DMS53 (cell line): ENCODE measurements at regions not wholly inside any gene's neighbourhood (a gene's known extent, or its start where the extent isn't known, plus 50 kb on each side); places are given as distances from the start of the nearest gene placed in this dataset.
"Not testable (repeated sequence)": the region's sequence is repeated elsewhere in the genome, so short reads cannot be mapped to it uniquely, and the experiment has no call there.

ENCODE experiments used
- DNase-seq: peaks from one replicate; lab custom pipeline; 2025; lab: John Stamatoyannopoulos, UW

GRCh38 chr13:32828711-32829110 lies 187.5 kb upstream of the KL start:
- no peak for DNase-seq

DNA sequence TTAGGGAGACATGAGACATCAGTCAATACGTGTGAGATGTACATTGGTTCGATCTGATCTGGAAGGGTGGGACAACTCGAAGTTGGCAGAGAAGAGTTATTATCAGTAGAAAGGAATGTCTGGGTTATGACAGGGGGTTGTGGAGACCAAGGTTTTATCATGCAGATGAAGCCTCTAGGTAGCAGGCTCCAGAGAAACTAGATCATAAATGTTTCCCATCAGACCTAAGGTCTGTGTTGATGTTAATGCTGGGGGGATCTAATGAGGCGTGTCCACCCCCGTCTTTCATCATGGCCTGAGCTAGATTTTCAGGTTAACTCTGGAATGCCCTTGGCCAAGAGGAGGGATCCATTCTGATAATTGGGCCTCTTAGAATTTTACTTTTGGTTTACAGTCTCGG lies 187.0 kb upstream of the KL start:
- DNase-seq, result no peak

DNA sequence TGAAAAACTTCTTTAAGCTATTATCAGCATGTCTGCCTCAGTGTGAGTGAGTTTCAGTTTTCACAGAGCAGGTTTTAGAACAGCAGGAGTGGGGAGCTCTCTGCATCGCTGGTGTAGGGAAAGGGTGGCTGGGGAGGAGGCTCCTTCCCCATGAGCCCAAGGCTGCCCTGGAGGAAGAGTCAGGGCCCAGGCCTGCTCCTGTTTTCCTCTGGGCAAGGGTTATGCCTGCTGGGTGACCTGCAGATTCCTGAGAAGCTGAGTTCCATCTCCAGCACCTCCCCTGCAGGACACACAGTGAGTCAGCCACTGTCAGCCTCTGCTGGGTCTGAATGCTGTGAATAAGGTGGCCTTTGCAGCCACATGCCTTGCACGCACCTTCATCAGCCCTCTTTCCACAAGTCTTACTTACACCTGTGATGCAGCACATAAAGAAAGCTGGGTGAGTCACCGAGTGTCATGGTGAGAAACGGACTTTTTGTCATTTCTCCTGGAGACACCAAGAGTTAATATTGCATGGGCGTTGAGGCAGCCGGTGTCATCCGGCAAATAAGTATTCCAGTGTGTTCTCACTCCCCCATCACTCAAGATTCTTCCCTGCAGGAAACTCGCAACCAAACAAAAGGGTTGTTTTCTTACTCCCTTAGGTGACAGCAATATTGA lies 186.4 kb upstream of the KL start:
- no peak for DNase-seq

DNA sequence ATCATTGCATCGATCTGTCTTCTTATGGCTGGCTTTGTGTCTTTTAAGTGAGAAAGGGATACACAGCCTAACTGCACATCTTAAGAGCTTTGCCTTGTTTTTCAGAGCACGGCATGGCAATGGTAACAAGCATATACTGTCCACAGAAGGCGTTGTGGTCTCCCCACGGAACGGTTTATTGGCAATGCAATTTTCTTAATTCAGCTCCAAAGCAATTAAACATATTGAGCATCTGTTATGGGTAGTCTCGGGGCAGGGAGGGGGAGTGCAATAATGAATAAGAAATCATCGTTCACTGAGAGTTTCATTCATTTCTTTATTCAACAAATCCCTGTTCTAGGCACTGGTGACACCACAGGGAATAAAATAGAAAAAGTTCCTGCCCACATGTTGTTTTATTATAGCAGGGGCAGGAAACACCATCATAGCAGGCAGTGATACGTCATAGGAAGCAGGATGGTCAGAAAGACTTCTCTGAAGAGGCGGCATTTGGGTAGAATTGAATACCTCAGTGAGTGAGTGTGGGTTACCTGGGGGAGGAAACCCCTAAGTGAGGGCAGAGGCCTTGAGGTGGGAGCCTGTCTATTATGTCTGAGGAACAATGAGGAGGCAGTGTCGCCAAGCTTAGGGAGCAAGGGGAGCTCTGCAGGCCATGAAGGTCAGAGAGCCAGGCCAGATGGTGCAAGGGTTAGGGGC lies 185.7 kb upstream of the KL start:
- no peak for DNase-seq

DNA sequence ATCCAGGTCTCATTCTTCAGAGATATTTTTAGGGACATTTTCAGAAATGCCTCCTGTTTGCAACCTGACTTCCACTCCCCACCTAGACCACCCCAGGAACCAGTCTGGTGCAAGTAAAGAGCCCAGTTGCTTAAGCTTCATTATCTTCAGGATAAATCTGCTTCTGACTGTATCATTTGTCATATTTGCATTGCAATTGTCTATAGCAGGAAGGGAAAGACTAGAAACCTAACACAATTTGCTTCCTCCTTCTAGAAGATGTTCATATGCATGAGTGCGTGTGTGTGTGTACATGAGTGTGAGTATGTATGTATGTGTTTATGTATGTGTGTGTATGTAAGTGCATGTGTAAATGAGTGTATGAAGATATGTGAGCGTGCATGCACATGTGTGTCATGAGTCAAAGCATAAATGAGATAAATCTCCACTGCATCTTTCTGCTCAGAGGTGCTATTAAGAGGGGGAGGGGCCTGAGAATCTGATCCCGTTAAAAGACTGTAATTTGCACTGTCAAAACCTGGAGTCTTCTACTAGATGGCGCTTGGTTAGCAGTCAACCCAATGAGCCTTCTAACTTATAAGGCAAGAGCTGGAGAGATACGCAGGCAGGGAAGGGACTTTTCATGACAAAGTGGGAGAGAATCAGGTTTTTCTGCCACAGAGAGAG lies 178.8 kb upstream of the KL start:
- peak; percentile 51 for DNase-seq

- peak; percentile 32 for DNase-seq
Observed at GRCh38 chr13:32837973-32838927, 178.0 kb upstream of the KL start.

DNA sequence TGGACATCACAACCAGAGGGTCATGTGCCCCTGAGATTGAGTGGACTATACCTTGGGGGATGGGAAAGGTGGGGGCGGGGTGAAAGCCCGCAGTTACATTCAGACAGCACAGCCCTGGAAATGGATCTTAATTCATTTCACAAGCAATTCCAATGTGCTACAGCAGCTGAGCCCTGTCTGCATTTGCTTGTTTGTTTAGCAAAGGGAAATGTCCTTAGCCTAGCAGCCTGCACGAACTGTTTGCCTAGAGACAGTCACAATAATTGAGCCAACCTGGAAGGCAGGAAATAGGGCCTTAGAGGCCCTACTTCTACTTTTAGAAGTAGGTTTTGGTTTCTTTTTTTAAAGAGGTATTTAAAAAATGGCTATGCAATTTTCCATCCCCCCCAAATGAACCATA lies 177.3 kb upstream of the KL start:
- DNase-seq, result peak; percentile 96

- no peak for DNase-seq
Observed at GRCh38 chr13:32840113-32840512, 176.1 kb upstream of the KL start.

DNA sequence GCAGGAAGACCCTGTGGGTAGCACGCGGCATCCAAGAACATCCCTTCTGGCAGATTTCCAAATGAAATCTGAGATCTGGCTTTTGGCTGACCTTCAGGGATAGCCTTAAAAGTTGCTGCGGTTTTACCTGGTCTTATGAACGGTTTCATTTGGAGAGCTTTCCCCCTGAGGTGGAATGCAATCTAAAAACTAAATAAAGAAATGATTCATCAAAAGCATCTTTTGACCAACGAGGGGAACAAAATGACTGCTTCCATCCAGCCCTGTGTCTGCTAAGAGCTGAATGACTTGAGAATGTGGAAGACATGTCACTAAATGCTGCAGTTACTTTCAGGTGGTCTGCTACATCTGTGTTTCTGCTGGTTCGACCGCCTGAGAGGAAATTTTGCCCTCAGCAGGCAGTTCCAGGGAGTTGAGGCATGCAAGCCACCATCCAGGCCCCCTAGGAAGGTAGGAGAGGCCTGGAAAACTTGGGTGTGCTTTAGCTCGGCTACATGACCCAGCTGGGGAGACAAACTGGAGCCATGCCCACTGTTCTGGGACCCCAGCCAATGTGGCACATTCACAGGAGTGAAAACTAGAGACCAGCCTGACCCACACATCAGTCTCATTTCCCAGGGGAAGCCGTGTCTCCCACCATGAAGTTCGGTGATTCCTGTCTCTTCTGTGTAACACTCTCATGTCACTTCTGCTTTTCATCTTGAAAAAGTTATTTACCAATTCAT lies 175.1 kb upstream of the KL start:
- no peak for DNase-seq

DNA sequence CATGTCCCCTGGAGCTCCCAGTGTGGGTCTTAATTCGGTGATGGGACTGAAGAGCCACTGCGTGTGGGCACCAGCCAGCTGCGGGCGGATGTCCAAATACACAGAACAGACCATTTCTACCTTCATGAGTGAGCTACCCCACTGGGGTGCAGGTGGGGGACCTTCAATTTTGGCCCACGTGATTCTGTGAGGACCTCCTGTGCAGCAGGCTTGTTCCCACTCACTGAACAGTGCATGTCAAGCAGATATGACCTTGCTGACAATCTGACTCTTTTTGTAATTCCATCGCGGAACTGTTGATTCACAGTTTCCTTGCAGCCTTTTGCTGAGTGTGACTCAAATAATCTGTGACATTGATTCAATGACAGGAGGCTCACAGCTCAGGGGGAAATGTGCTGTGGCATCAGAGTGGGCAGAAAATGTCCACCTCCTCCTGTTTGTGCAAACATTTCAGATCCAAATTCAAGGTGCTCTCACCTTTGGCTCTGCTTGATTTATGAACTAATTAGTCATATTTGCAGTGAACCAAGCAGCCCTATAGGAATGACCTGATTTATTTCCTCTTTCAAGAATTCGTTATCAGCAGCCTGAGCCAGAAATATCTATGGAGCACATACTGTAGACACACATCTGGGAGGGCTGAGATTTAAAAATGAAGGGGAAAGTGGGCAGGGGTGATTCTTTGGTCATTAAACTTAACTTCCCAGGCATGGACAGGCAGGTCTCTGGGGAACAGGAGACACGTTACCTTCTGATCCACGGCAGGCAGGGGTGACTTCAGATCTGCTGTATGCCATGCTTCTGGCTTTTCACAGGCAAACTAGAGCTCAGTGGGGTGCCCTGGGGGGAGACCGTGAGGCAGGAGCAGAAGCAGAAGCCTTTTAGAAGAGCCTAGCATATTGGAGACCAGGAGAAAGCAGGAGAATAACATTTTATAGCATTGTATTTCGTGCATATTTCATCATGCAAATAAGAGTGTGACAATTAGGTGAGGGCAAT lies 170.0 kb upstream of the KL start:
- no peak for DNase-seq

- DNase-seq, result not testable (repeated sequence)
Observed at GRCh38 chr13:32847976-32848375, 168.2 kb upstream of the KL start.

DNA sequence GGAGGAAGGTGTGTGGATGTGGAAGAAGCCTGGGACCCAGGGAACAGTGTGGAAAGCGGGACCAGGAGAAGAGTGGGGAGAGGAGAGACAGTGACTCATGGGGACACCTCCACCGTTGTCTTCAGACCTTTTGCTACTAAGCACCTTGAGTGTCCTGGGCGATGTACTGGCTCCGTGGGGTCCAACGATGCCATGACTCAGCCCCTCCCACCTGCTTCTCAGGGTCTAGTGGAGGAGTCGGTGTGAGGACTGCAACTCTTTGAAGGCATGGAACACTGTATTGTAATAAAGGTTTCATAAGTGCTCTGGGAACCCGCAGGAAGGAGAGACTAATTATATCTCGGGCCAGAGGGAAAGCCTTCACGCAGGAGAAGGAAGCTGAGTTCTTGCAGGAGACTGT lies 166.9 kb upstream of the KL start:
- DNase-seq, result no peak

GRCh38 chr13:32850316-32851052 lies 165.7 kb upstream of the KL start:
- DNase-seq, result no peak

- no peak for DNase-seq
Observed at GRCh38 chr13:32851083-32852069, 164.8 kb upstream of the KL start.

DNA sequence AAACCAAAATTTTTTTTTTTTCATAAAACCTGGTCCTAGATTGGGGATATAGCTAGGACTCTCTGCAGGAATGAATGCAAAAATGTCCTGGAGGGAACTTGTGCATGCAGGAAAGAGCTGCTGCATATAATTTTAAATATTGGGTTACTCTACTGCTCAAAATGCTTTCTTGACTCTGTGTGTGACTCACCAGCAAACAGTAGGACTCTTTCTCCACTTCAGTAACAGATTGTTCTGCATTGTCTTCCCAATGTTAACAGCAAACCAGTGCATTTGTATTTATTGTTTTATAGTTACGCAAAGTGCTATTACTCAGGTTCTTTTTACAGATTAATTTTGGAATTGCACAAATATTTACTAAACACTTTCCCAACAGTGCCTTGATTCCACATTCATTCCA lies 163.7 kb upstream of the KL start:
- DNase-seq, result no peak

DNA sequence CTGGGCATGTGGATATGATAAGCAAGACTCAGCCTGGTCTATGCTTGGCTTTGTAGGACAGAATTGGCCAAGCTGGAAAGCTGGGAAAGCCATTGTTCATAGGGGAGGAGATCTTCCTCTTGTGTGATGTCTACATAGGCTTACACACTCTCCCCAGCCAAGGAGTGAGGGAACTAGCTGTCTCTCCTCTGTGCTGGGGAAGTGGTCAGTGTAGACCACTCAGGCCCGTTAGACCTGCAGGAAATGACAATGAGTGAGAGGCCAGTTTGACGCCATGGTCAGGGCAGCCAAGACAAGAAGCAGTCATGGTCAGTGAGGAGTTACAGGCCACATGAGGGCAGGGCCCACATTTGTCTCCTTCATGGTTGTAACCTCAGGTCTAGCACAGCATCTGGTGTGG lies 159.1 kb upstream of the KL start:
- DNase-seq, result no peak

DNA sequence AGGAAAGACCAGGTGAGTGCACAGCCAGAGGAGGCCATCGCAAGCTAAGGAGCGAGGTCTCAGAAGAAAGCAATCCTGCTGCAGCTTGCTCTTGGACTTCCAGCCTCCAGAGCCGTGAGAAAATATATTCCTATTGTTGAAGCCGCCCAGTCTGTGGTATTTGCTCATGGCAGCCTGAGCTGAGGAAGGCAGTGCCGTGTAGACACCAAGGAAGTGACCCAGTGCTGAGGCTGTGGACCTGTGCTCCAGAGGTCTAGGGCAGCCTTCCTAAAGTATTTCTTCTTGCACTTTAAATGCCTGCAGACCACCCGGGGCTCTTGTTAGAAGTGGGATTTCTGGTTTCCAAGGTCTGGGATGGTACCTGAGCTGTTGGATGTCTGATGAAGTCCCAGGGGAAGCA lies 158.5 kb upstream of the KL start:
- DNase-seq, result no peak

GRCh38 chr13:32859707-32860292 lies 156.4 kb upstream of the KL start:
- no peak for DNase-seq
